MCF 10A (cell line): ENCODE measurements at regions not wholly inside any gene's neighbourhood (a gene's known extent, or its start where the extent isn't known, plus 50 kb on each side); places are given as distances from the start of the nearest gene placed in this dataset.

Experiments
- BruUV-seq: library from RNA; stranded (reverse); fragments of 400-500 nt; replicated peaks from 2 replicates; lab custom pipeline; 2021; lab: Mats Ljungman, UMichigan
- CTCF ChIA-PET: fragments of 300-600 bp; sonication (Branson Sonifier 250); formaldehyde crosslinking; extraction: SDS; loops from one replicate; lab custom pipeline; 2021; ENCODE audit warnings: antibody characterized with exemption, inconsistent platforms; lab: Yijun Ruan, JAX
- POLR2A ChIA-PET: fragments of 300-600, 350-650 bp; sonication (Branson Sonifier 250); formaldehyde crosslinking; extraction: SDS; loops from one replicate; lab custom pipeline; 2020; ENCODE audit warnings: antibody characterized with exemption, inconsistent platforms; lab: Yijun Ruan, JAX
- DNase-seq: peaks from one replicate; pipeline ENCODE4 v3.0.0-alpha.2; 2018; ENCODE audit not compliant: unreplicated experiment
- H3K27ac Mint-ChIP-seq: one replicate; pipeline ENCODE4 v1.8.0; 2022; ENCODE audit warnings: mild to moderate bottlenecking, low read depth, mixed read lengths; ENCODE audit not compliant: unreplicated experiment
- H3K27me3 Mint-ChIP-seq: one replicate; pipeline ENCODE4 v1.8.0; 2022; ENCODE audit warnings: mixed read lengths; ENCODE audit not compliant: insufficient read depth, unreplicated experiment
- H3K36me3 Mint-ChIP-seq: one replicate; pipeline ENCODE4 v1.8.0; 2022; ENCODE audit warnings: mild to moderate bottlenecking, moderate library complexity, mixed read lengths; ENCODE audit not compliant: insufficient read depth, unreplicated experiment
- H3K4me1 Mint-ChIP-seq: one replicate; pipeline ENCODE4 v1.8.0; 2022; ENCODE audit warnings: mixed read lengths; ENCODE audit not compliant: insufficient read depth, unreplicated experiment
- H3K4me3 Mint-ChIP-seq: one replicate; pipeline ENCODE4 v1.8.0; 2022; ENCODE audit warnings: mild to moderate bottlenecking, moderate library complexity, mixed read lengths; ENCODE audit not compliant: unreplicated experiment
- H3K9me3 Mint-ChIP-seq: one replicate; pipeline ENCODE4 v1.8.0; 2022; ENCODE audit warnings: mixed read lengths; ENCODE audit not compliant: unreplicated experiment
- CTCF ChIP-seq: fragments of 200-600 bp; IDR thresholded peaks from one replicate; pipeline ENCODE4 v1.8.0; 2022; ENCODE audit warnings: antibody characterized with exemption, mild to moderate bottlenecking; ENCODE audit not compliant: unreplicated experiment
- intact Hi-C: fragments of 100-400 bp; cut with micrococcal nuclease; formaldehyde crosslinking; loops from 2 replicates; pipeline ENCODE4 v1.14.1; 2022

- no TSS peak for BruUV-seq
- Mint-ChIP-seq H3K27ac (no peak overlapping the region), H3K4me1 (no peaks in the 10 kb centered on the region), H3K27me3 (no peaks in the 10 kb centered on the region), H3K9me3 (no peaks in the 10 kb centered on the region), H3K4me3 (no peak overlapping the region), H3K36me3 (no peaks in the 10 kb centered on the region)
- no peak for DNase-seq
- TF ChIP-seq CTCF, result no peak
- ChIA-PET CTCF (no interaction called here), POLR2A (no interaction called here)
- intact Hi-C loops, result no loop called here
Observed at GRCh38 chr9:18020121-18020745, 441.4 kb downstream of the SH3GL2 start.

GRCh38 chr9:18022642-18023041, 443.8 kb downstream of the SH3GL2 start:
- DNase-seq, result no peak
- Mint-ChIP-seq H3K27me3 (peaks cover 4% of the 10 kb centered on the region), H3K27ac (no peak overlapping the region), H3K9me3 (no peaks in the 10 kb centered on the region), H3K4me3 (no peak overlapping the region), H3K4me1 (no peaks in the 10 kb centered on the region), H3K36me3 (no peaks in the 10 kb centered on the region)
- intact Hi-C loops, result no loop called here
- POLR2A ChIA-PET, result no interaction called here
- TF ChIP-seq CTCF, result no peak
- CTCF ChIA-PET, result interaction anchor here (0.7 kb wide), 1 partner anchor 1761 kb away, joined by 3 read pairs; no protein-coding TSS in a partner anchor
- BruUV-seq, result no TSS peak

- Mint-ChIP-seq H3K27ac (no peak overlapping the region), H3K36me3 (no peaks in the 10 kb centered on the region), H3K4me1 (no peaks in the 10 kb centered on the region), H3K4me3 (no peak overlapping the region), H3K9me3 (no peaks in the 10 kb centered on the region), H3K27me3 (peaks cover 9% of the 10 kb centered on the region)
- no peak for DNase-seq
- intact Hi-C loops, result no loop called here
- ChIA-PET POLR2A (no interaction called here), CTCF (interaction anchor here (0.6 to 0.7 kb wide), 3 partner anchors 986 to 1760 kb away, joined by 3 read pairs; no protein-coding TSS in a partner anchor)
- no TSS peak for BruUV-seq
- TF ChIP-seq CTCF, result no peak
Observed at GRCh38 chr9:18023332-18023731, 444.5 kb downstream of the SH3GL2 start.

- CTCF ChIA-PET, result no interaction called here
- no peak for DNase-seq
- no peaks in the 10 kb centered on the region for H3K4me1 Mint-ChIP-seq
- no peak overlapping the region for H3K27ac Mint-ChIP-seq
- no peaks in the 10 kb centered on the region for H3K36me3 Mint-ChIP-seq
- TF ChIP-seq CTCF, result no peak
- no TSS peak for BruUV-seq
- POLR2A ChIA-PET, result no interaction called here
- no peak overlapping the region for H3K4me3 Mint-ChIP-seq
- intact Hi-C loops, result no loop called here
- H3K9me3 Mint-ChIP-seq, result no peaks in the 10 kb centered on the region
- peaks cover 5% of the 10 kb centered on the region for H3K27me3 Mint-ChIP-seq
Observed at GRCh38 chr9:18032636-18033035, 441.3 kb upstream of the ADAMTSL1 start.
